SK-N-SH (cell line): ENCODE measurements at regions not wholly inside any gene's neighbourhood (a gene's known extent, or its start where the extent isn't known, plus 50 kb on each side); places are given as distances from the start of the nearest gene placed in this dataset.

Experiments used
- ELF1 ChIP-seq: IDR thresholded peaks from 2 replicates; pipeline ENCODE4 v1.4.0; 2012
- FOSL2 ChIP-seq: IDR thresholded peaks from 2 replicates; pipeline ENCODE4 v1.4.0; 2012; ENCODE audit warnings: low read depth, mild to moderate bottlenecking, moderate library complexity, borderline replicate concordance
- MXI1 ChIP-seq: IDR thresholded peaks from 2 replicates; pipeline ENCODE4 v1.6.1; 2012; ENCODE audit warnings: mild to moderate bottlenecking, low read depth, low read length, improper control_type of control experiment
- TF ChIP-seq, protein P1 (sequence below): fragments of 150-350 bp; IDR thresholded peaks from 2 replicates; pipeline ENCODE4 v1.6.1; 2017; ENCODE audit warnings: antibody characterized with exemption, low read length, low read depth, borderline replicate concordance
- TF ChIP-seq, protein P2 (sequence below): fragments of 200-600 bp; sonication (generic); IDR thresholded peaks from 2 replicates; pipeline ENCODE4 v1.6.1; 2017; ENCODE audit warnings: antibody characterized with exemption, mild to moderate bottlenecking, moderate library complexity
- TF ChIP-seq, protein P3 (sequence below): IDR thresholded peaks from 2 replicates; pipeline ENCODE4 v1.6.1; 2012; ENCODE audit warnings: mild to moderate bottlenecking, low read depth, low read length, moderate library complexity

DNA sequence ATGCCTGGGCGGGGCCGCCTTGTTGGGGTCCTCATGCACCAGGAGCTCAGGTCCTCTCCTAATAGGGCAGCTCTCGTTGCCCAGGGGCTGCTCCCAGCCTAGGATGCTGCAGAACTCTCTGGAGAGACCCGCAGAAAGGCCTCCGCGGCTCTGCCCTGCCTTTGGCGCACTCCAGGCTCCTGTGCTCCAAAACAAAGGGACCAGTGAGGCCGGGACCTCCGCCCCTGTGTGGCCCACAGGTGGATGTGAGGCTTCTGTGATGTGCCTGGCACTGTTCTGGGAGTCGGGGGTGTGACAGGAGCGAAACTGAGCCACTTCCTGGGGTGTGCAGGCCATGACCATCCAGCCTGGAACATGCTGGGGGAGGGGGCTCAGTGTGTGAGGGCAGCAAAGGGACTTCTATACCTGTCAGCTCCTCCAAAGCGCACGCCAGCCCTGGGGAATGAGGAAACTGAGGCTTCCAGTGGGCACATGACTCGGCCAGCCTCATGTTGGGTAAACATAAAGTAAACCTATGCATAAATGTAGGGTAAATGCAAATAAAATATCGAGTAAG, 153.2 kb downstream of the IRF8 start:
- TF ChIP-seq, protein P1, sequence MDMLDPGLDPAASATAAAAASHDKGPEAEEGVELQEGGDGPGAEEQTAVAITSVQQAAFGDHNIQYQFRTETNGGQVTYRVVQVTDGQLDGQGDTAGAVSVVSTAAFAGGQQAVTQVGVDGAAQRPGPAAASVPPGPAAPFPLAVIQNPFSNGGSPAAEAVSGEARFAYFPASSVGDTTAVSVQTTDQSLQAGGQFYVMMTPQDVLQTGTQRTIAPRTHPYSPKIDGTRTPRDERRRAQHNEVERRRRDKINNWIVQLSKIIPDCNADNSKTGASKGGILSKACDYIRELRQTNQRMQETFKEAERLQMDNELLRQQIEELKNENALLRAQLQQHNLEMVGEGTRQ, result no peak
- TF ChIP-seq, protein P2, sequence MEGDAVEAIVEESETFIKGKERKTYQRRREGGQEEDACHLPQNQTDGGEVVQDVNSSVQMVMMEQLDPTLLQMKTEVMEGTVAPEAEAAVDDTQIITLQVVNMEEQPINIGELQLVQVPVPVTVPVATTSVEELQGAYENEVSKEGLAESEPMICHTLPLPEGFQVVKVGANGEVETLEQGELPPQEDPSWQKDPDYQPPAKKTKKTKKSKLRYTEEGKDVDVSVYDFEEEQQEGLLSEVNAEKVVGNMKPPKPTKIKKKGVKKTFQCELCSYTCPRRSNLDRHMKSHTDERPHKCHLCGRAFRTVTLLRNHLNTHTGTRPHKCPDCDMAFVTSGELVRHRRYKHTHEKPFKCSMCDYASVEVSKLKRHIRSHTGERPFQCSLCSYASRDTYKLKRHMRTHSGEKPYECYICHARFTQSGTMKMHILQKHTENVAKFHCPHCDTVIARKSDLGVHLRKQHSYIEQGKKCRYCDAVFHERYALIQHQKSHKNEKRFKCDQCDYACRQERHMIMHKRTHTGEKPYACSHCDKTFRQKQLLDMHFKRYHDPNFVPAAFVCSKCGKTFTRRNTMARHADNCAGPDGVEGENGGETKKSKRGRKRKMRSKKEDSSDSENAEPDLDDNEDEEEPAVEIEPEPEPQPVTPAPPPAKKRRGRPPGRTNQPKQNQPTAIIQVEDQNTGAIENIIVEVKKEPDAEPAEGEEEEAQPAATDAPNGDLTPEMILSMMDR, result no peak
- TF ChIP-seq, protein P3, sequence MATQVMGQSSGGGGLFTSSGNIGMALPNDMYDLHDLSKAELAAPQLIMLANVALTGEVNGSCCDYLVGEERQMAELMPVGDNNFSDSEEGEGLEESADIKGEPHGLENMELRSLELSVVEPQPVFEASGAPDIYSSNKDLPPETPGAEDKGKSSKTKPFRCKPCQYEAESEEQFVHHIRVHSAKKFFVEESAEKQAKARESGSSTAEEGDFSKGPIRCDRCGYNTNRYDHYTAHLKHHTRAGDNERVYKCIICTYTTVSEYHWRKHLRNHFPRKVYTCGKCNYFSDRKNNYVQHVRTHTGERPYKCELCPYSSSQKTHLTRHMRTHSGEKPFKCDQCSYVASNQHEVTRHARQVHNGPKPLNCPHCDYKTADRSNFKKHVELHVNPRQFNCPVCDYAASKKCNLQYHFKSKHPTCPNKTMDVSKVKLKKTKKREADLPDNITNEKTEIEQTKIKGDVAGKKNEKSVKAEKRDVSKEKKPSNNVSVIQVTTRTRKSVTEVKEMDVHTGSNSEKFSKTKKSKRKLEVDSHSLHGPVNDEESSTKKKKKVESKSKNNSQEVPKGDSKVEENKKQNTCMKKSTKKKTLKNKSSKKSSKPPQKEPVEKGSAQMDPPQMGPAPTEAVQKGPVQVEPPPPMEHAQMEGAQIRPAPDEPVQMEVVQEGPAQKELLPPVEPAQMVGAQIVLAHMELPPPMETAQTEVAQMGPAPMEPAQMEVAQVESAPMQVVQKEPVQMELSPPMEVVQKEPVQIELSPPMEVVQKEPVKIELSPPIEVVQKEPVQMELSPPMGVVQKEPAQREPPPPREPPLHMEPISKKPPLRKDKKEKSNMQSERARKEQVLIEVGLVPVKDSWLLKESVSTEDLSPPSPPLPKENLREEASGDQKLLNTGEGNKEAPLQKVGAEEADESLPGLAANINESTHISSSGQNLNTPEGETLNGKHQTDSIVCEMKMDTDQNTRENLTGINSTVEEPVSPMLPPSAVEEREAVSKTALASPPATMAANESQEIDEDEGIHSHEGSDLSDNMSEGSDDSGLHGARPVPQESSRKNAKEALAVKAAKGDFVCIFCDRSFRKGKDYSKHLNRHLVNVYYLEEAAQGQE, result no peak
- TF ChIP-seq MXI1 (no peak), FOSL2 (no peak), ELF1 (no peak)
